CD8-positive, alpha-beta memory T cell (primary cell): ENCODE measurements at regions not wholly inside any gene's neighbourhood (a gene's known extent, or its start where the extent isn't known, plus 50 kb on each side); places are given as distances from the start of the nearest gene placed in this dataset.

ENCODE experiments used
- CTCF ChIA-PET: fragments of 350-600 bp; sonication (Branson Sonifier 250); formaldehyde crosslinking; loops from one replicate; lab custom pipeline; 2021; ENCODE audit warnings: antibody characterized with exemption; lab: Charles Lee
- POLR2A ChIA-PET: fragments of 350-600 bp; sonication (Branson Sonifier 250); formaldehyde crosslinking; loops from one replicate; lab custom pipeline; 2021; ENCODE audit warnings: antibody characterized with exemption; lab: Charles Lee
- DNase-seq, 5 donors: peaks; one replicate each; pipeline versions ENCODE4 v3.0.0 to v3.0.0-alpha.2; 2020 to 2022; ENCODE audit warnings: mixed read lengths in 1 of 5
- H3K27ac ChIP-seq: one replicate; pipeline ENCODE4 v1.7.0; 2013; ENCODE audit warnings: low read depth, mild to moderate bottlenecking, low read length, moderate library complexity
- H3K27me3 ChIP-seq: 2 replicates; pipeline ENCODE4 v1.7.0; 2013; ENCODE audit warnings: low read length, mild to moderate bottlenecking; ENCODE audit not compliant: insufficient read depth, poor library complexity, severe bottlenecking
- H3K36me3 ChIP-seq: 2 replicates; pipeline ENCODE4 v1.7.0; 2013; ENCODE audit warnings: mild to moderate bottlenecking, low read length, moderate library complexity; ENCODE audit not compliant: insufficient read depth
- H3K4me1 ChIP-seq: 2 replicates; pipeline ENCODE4 v1.7.0; 2013; ENCODE audit warnings: mild to moderate bottlenecking, low read length, moderate library complexity; ENCODE audit not compliant: insufficient read depth
- H3K4me3 ChIP-seq: 2 replicates; pipeline ENCODE4 v1.7.0; 2013; ENCODE audit warnings: mild to moderate bottlenecking, low read length
- H3K9me3 ChIP-seq: 2 replicates; pipeline ENCODE4 v1.7.0; 2013; ENCODE audit warnings: mild to moderate bottlenecking, low read length
- H3K27ac Mint-ChIP-seq, 8 donors: one replicate each; pipeline ENCODE4 v1.8.0; 2020 to 2021; ENCODE audit warnings: mixed read lengths in 8 of 8, mild to moderate bottlenecking in 6 of 8, inconsistent platforms in 3 of 8, moderate library complexity in 3 of 8
- H3K27me3 Mint-ChIP-seq, 2 donors: one replicate each; pipeline ENCODE4 v1.8.0; 2020 to 2021; ENCODE audit warnings: mixed read lengths in 2 of 2, mild to moderate bottlenecking in 1 of 2, moderate library complexity in 1 of 2
- H3K36me3 Mint-ChIP-seq, 3 donors: one replicate each; pipeline ENCODE4 v1.8.0; 2020 to 2021; ENCODE audit warnings: mixed read lengths in 3 of 3, inconsistent platforms in 1 of 3, mild to moderate bottlenecking in 1 of 3
- H3K4me1 Mint-ChIP-seq, 3 donors: one replicate each; pipeline ENCODE4 v1.8.0; 2020 to 2021; ENCODE audit warnings: mixed read lengths in 3 of 3, inconsistent platforms in 1 of 3, mild to moderate bottlenecking in 1 of 3
- H3K4me3 Mint-ChIP-seq, 7 donors: one replicate each; pipeline ENCODE4 v1.8.0; 2020 to 2021; ENCODE audit warnings: mixed read lengths in 7 of 7, mild to moderate bottlenecking in 6 of 7, moderate library complexity in 4 of 7, inconsistent platforms in 2 of 7
- H3K9me3 Mint-ChIP-seq, 5 donors: one replicate each; pipeline ENCODE4 v1.8.0; 2020 to 2022; ENCODE audit warnings: mixed read lengths in 5 of 5, mild to moderate bottlenecking in 3 of 5, moderate library complexity in 2 of 5, inconsistent platforms in 1 of 5

DNA sequence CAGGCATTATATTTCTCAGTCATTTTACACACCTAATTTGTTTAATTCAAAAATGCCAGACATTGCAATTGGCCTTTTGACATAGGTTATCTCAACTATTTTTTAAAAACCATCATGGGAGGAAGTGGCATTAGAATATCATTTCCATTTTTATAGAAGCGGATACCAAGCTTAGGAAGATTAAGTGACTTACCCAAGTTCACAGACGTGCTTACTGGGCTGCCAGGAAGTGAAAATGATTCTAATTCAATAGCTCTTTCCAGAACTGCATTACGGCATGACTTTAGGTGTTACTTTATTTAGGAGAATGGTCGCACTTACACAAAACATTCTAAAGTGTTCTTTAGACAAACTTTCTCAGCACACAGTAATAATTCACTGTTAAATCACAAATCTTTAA is 231.9 kb downstream of the KLF12 start:
- no peaks in the 10 kb centered on the region for H3K4me1 ChIP-seq
- no peak overlapping the region for H3K4me3 Mint-ChIP-seq
- no peak overlapping the region for H3K4me3 ChIP-seq
- ChIA-PET CTCF (interaction anchor here (1.3 kb wide), 1 partner anchor 385 kb away, joined by 3 read pairs; no protein-coding TSS in a partner anchor), POLR2A (no interaction called here)
- no peak overlapping the region for H3K27ac ChIP-seq
- DNase-seq, result no peak
- no peaks in the 10 kb centered on the region for H3K27me3 Mint-ChIP-seq
- peaks cover 0 to 3% (median 0%) of the 10 kb centered on the region in 5 donors for H3K9me3 Mint-ChIP-seq
- peak overlapping the region in 2 of 8 donors; percentile 20 to 37 for H3K27ac Mint-ChIP-seq
- no peaks in the 10 kb centered on the region for H3K36me3 ChIP-seq
- no peaks in the 10 kb centered on the region for H3K27me3 ChIP-seq
- no peaks in the 10 kb centered on the region for H3K9me3 ChIP-seq
- H3K36me3 Mint-ChIP-seq, result peaks cover 6 to 38% (median 7%) of the 10 kb centered on the region in 3 donors
- peaks cover 43 to 72% (median 64%) of the 10 kb centered on the region in 3 donors for H3K4me1 Mint-ChIP-seq

DNA sequence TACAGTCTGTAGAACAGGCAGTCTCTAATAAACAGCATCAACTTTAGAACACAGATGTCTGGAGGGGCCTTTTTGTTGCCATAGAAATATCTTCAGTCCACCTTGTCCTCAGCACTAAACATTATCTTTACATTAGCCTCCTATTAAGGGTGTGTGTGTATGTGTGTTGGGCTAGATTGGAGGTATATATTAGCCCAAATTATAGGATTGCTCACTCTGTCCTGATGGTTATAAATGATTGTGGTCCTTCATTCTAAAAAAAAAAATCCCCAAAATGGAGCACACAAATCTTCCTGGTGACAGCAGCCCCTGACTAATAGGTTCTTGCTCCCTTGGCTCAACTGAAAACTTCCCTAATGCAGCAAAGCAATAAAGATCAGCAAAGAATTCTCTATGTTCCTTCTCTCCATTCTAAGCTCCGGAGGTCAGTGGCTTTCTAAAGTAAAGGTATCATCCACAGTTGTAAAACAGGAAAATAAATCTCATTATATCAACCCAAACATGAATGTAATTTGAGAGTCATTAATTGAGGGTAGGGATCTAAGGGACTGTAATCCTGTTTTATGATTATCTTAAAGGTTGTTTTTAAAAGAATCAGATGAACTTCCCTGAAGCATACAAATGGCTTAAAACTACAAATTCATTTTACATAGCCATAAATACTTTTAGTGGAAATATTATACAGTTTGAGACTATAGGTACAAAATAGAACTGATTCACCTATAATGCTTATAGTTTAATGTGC is 232.7 kb downstream of the KLF12 start:
- H3K36me3 Mint-ChIP-seq, result peaks cover 6 to 38% (median 7%) of the 10 kb centered on the region in 3 donors
- H3K4me3 Mint-ChIP-seq, result no peak overlapping the region
- H3K4me3 ChIP-seq, result no peak overlapping the region
- no peaks in the 10 kb centered on the region for H3K36me3 ChIP-seq
- peaks cover 0 to 3% (median 0%) of the 10 kb centered on the region in 5 donors for H3K9me3 Mint-ChIP-seq
- H3K27me3 ChIP-seq, result no peaks in the 10 kb centered on the region
- peaks cover 50 to 80% (median 72%) of the 10 kb centered on the region in 3 donors for H3K4me1 Mint-ChIP-seq
- no peaks in the 10 kb centered on the region for H3K9me3 ChIP-seq
- ChIA-PET CTCF (interaction anchor here (1.3 kb wide), 1 partner anchor 386 kb away, joined by 3 read pairs; no protein-coding TSS in a partner anchor), POLR2A (no interaction called here)
- no peaks in the 10 kb centered on the region for H3K4me1 ChIP-seq
- no peak overlapping the region for H3K27ac ChIP-seq
- peak overlapping the region in 2 of 8 donors; percentile 5 to 59 for H3K27ac Mint-ChIP-seq
- no peak for DNase-seq
- no peaks in the 10 kb centered on the region for H3K27me3 Mint-ChIP-seq

DNA sequence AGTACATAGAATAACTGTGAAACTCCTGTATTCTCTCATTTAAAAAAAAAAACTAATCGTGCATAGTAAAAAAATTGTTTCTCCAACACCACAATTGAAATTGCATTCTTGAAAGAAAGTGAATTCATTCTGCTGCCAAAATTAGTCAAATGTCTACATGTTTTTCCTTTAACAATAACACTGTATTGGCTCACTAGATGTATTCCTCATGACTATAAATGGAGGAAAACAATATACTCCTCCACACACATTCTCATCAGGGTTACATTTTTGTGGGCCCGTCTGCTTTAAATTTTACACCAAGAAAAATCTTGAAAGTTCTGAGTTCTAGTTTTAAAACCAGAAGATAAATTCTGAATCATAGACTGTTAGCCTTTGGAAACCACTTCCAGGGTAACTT is 233.6 kb downstream of the KLF12 start:
- peaks cover 6 to 40% (median 7%) of the 10 kb centered on the region in 3 donors for H3K36me3 Mint-ChIP-seq
- no peak overlapping the region for H3K4me3 Mint-ChIP-seq
- Histone ChIP-seq H3K36me3 (no peaks in the 10 kb centered on the region), H3K27ac (no peak overlapping the region), H3K9me3 (no peaks in the 10 kb centered on the region), H3K4me3 (no peak overlapping the region), H3K4me1 (no peaks in the 10 kb centered on the region), H3K27me3 (no peaks in the 10 kb centered on the region)
- peaks cover 50 to 88% (median 81%) of the 10 kb centered on the region in 3 donors for H3K4me1 Mint-ChIP-seq
- POLR2A ChIA-PET, result no interaction called here
- H3K27ac Mint-ChIP-seq, result peak overlapping the region in 1 of 8 donors; percentile 8
- DNase-seq, result no peak
- H3K27me3 Mint-ChIP-seq, result no peaks in the 10 kb centered on the region
- peaks cover 0 to 3% (median 0%) of the 10 kb centered on the region in 5 donors for H3K9me3 Mint-ChIP-seq
- CTCF ChIA-PET, result no interaction called here

DNA sequence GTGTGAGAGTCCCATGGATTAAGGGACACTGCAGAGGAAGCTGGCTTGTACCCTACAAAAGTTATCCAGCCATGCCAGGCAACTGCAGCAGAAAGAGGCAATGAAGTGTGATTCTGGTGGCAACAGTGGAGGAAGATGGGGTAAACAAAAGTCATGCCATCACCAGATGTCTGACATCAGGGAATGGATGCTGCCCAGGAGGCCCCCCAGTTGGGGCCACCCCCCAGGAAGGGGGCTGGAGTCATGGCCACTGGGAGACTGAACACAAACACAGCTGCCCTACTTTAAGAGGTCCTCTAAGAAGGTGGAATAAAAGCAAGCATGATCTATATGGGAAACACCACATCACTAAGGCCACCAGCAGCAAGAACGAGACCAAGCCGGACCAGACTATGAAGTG is 235.3 kb downstream of the KLF12 start:
- POLR2A ChIA-PET, result no interaction called here
- H3K27me3 ChIP-seq, result no peaks in the 10 kb centered on the region
- H3K36me3 ChIP-seq, result no peaks in the 10 kb centered on the region
- Mint-ChIP-seq H3K27ac (peak overlapping the region in 5 of 8 donors; percentile 3 to 63 (median 23)), H3K36me3 (peaks cover 7 to 42% (median 9%) of the 10 kb centered on the region in 3 donors), H3K9me3 (peaks cover 0 to 3% (median 0%) of the 10 kb centered on the region in 5 donors), H3K27me3 (no peaks in the 10 kb centered on the region), H3K4me3 (no peak overlapping the region), H3K4me1 (peaks cover 54 to 94% (median 85%) of the 10 kb centered on the region in 3 donors)
- no peak overlapping the region for H3K27ac ChIP-seq
- H3K4me1 ChIP-seq, result no peaks in the 10 kb centered on the region
- no peak overlapping the region for H3K4me3 ChIP-seq
- CTCF ChIA-PET, result no interaction called here
- DNase-seq, result no peak
- H3K9me3 ChIP-seq, result no peaks in the 10 kb centered on the region

DNA sequence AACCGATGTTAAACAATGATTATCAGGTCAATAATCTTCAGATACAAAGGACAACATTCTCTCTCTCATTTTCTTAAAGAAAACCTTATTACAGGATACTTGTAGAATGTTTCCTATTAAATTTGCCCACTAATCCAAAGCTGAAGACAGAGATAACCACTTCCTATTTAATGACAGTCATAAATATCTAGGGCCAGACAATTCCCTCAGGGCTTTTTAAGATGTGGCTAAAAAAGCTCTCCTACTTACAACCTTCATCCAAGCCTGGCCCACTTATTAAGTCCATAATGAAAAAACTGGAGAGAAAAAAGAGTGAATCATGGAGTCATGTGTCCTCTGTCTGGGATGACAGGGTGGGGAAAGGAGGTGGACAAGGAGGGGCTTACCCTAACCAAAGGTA is 235.9 kb downstream of the KLF12 start:
- Histone ChIP-seq H3K4me1 (no peaks in the 10 kb centered on the region), H3K27me3 (no peaks in the 10 kb centered on the region), H3K4me3 (no peak overlapping the region), H3K9me3 (no peaks in the 10 kb centered on the region), H3K36me3 (no peaks in the 10 kb centered on the region), H3K27ac (no peak overlapping the region)
- Mint-ChIP-seq H3K36me3 (peaks cover 7 to 44% (median 12%) of the 10 kb centered on the region in 3 donors), H3K9me3 (peaks cover 0 to 3% (median 0%) of the 10 kb centered on the region in 5 donors), H3K4me1 (peaks cover 53 to 92% (median 84%) of the 10 kb centered on the region in 3 donors), H3K4me3 (no peak overlapping the region), H3K27me3 (no peaks in the 10 kb centered on the region), H3K27ac (peak overlapping the region in 2 of 8 donors; percentile 13 to 63)
- DNase-seq, result no peak
- ChIA-PET POLR2A (no interaction called here), CTCF (no interaction called here)

DNA sequence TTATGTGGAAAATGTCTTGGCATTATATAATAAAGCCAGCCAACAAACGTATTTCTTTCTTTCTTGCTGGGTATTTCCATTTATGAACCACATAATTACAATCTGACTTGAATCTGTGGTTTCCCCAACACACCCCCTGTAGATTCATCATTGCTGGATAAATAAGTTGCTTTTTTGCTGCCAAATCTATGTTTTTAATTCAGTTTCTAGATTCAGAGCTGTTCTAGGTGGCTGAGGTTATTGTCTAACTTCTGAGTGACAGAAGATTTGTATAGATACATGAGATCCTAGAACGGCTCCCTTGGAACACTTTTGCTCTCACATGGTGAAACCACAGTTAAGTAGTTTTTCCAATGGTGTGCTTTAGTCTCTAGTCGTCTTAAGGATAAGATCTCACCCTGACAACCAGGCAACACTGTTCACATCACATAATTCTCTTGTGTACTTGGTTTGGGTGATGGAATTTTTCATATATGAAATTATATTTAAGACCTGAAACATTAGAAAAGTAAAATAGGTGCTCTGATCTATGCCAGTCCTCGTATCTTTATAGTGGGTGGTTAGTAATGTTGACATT is 239.1 kb downstream of the KLF12 start:
- Histone ChIP-seq H3K36me3 (no peaks in the 10 kb centered on the region), H3K4me3 (no peak overlapping the region), H3K27me3 (no peaks in the 10 kb centered on the region), H3K27ac (no peak overlapping the region), H3K9me3 (no peaks in the 10 kb centered on the region), H3K4me1 (no peaks in the 10 kb centered on the region)
- Mint-ChIP-seq H3K27ac (peak overlapping the region in 2 of 8 donors; percentile 15 to 16), H3K9me3 (no peaks in the 10 kb centered on the region), H3K36me3 (peaks cover 0 to 28% (median 10%) of the 10 kb centered on the region in 3 donors), H3K4me3 (peak overlapping the region in 1 of 7 donors; percentile 0), H3K4me1 (peaks cover 50 to 86% (median 78%) of the 10 kb centered on the region in 3 donors), H3K27me3 (no peaks in the 10 kb centered on the region)
- CTCF ChIA-PET, result no interaction called here
- POLR2A ChIA-PET, result no interaction called here
- DNase-seq, result no peak

DNA sequence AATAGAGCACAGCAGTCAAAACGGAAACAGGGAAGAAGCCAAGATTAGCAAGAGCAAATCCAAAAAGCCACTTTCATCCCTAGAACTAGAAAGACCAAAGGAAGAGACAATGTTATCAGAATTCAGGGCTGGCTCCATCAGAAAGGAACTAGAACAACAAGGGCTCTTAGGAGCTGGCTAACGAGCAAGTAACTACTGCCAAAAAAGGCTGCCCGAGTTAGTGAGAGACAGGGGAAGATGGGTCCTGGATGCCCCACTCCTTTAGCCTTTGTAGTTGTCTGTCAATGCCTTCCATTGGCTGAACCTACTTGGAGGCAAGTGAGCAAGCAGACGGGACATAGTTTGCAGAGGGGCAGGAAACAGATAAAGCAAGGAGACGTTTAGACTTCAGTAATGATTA is 240.4 kb downstream of the KLF12 start:
- Mint-ChIP-seq H3K4me1 (peaks cover 45 to 76% (median 66%) of the 10 kb centered on the region in 3 donors), H3K36me3 (peaks cover 0 to 18% (median 6%) of the 10 kb centered on the region in 3 donors), H3K4me3 (no peak overlapping the region), H3K9me3 (no peaks in the 10 kb centered on the region), H3K27ac (no peak overlapping the region), H3K27me3 (no peaks in the 10 kb centered on the region)
- H3K27me3 ChIP-seq, result no peaks in the 10 kb centered on the region
- POLR2A ChIA-PET, result no interaction called here
- no peak for DNase-seq
- no peaks in the 10 kb centered on the region for H3K4me1 ChIP-seq
- no peak overlapping the region for H3K27ac ChIP-seq
- no peaks in the 10 kb centered on the region for H3K36me3 ChIP-seq
- H3K9me3 ChIP-seq, result no peaks in the 10 kb centered on the region
- H3K4me3 ChIP-seq, result no peak overlapping the region
- CTCF ChIA-PET, result interaction anchor here (0.8 kb wide), 1 partner anchor 31 kb away, joined by 3 read pairs; no protein-coding TSS in a partner anchor

DNA sequence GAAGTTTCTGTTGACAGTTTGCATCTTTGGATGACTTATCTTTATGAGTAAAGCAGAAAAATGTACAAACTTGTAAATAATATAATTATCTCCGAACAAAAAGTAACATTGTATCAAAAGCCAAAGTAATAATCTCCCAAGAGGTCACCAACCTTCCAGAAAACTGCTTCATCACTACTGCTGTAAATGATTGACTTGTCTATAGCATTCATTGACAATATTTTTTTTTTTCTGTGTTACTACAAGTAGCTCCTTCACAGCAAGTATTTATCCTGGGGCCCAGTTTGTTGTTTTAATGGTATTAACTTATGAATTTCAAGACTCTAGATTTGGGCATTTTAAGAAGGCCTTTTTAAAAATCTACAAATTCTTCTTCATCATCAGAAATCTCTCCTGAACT is 242.4 kb downstream of the KLF12 start:
- H3K27ac ChIP-seq, result no peak overlapping the region

More for the DNA sequence above, 242.4 kb downstream of the KLF12 start:
- Mint-ChIP-seq H3K4me1 (peaks cover 29 to 66% (median 55%) of the 10 kb centered on the region in 3 donors), H3K27me3 (no peaks in the 10 kb centered on the region), H3K9me3 (no peaks in the 10 kb centered on the region), H3K4me3 (no peak overlapping the region), H3K36me3 (peaks cover 0 to 20% (median 9%) of the 10 kb centered on the region in 3 donors), H3K27ac (peak overlapping the region in 2 of 8 donors; percentile 2 to 9)
- Histone ChIP-seq H3K9me3 (no peaks in the 10 kb centered on the region), H3K27me3 (no peaks in the 10 kb centered on the region), H3K4me1 (no peaks in the 10 kb centered on the region), H3K36me3 (no peaks in the 10 kb centered on the region), H3K4me3 (no peak overlapping the region)
- CTCF ChIA-PET, result no interaction called here
- POLR2A ChIA-PET, result no interaction called here
- DNase-seq, result no peak
